ENCODE measurements at regions not wholly inside any gene's neighbourhood (a gene's known extent, or its start where the extent isn't known, plus 50 kb on each side); places are given as distances from the start of the nearest gene placed in this dataset.

DNA sequence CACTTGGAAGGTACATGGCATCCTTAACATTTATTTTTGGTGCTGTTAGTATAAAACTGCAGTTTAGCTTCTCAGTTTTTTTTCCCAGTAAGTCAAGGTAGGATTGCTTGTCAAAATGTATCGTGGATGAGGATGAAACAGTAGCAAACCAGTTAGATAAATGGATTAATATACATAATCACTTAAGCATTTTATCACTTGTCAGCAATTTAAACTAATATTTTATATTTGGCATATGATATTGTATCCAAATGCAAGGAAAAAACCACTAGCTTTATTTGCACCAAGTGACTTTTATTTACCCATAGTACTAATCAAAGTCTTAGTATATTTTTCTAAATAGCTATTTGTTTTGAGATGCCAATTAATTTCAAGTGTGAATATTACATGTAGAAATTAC, 137.7 kb upstream of the XIRP2 start:
- in situ Hi-C loops (cut with MboI) = no loop called here
- ATAC-seq = no peak
- intact Hi-C loops (cut with micrococcal nuclease) = no loop called here

More for the DNA sequence above, 137.7 kb upstream of the XIRP2 start:
- no peaks in the 10 kb centered on the region for H3K36me3 ChIP-seq (ENCODE audit: control insufficient read depth, insufficient read depth, low read length)
- no peaks in the 10 kb centered on the region for H3K9me3 ChIP-seq (replicated peaks; ENCODE audit: control insufficient read depth, insufficient read depth, low read depth, low read length)
- ChIA-PET POLR2A (interaction anchor here (0.5 kb wide), 1 partner anchor 53 kb away, joined by 3 read pairs; no protein-coding TSS in a partner anchor), CTCF (ENCODE audit: low intra/inter-chr PET ratio) (no interaction called here)
- TF ChIP-seq, protein P1, sequence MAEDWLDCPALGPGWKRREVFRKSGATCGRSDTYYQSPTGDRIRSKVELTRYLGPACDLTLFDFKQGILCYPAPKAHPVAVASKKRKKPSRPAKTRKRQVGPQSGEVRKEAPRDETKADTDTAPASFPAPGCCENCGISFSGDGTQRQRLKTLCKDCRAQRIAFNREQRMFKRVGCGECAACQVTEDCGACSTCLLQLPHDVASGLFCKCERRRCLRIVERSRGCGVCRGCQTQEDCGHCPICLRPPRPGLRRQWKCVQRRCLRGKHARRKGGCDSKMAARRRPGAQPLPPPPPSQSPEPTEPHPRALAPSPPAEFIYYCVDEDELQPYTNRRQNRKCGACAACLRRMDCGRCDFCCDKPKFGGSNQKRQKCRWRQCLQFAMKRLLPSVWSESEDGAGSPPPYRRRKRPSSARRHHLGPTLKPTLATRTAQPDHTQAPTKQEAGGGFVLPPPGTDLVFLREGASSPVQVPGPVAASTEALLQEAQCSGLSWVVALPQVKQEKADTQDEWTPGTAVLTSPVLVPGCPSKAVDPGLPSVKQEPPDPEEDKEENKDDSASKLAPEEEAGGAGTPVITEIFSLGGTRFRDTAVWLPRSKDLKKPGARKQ (CRISPR knock-in tag; IDR thresholded peaks at IDR 0.05) = no peak
- no peak for TF ChIP-seq ZNF76 (CRISPR knock-in tag; IDR thresholded peaks at IDR 0.05; ENCODE audit: borderline replicate concordance)
- no peak for TF ChIP-seq PTBP1 (IDR thresholded peaks at IDR 0.05; ENCODE audit: low read depth, low read length)
- TF ChIP-seq CHD2 (IDR thresholded peaks at IDR 0.05; ENCODE audit: low read depth, low read length) = no peak
- TF ChIP-seq MAFK (IDR thresholded peaks at IDR 0.05; ENCODE audit: low read length) = peak; percentile 31; the same call in 1 of the 2 replicates
- TF ChIP-seq MAFF (IDR thresholded peaks at IDR 0.05; ENCODE audit: low read length) = peak; percentile 37
- peak; percentile 31; the same call in 1 of the 2 replicates for TF ChIP-seq C11orf30 (IDR thresholded peaks at IDR 0.05; ENCODE audit: low read depth)
- TF ChIP-seq ZNF316 (IDR thresholded peaks at IDR 0.05) = peak; percentile 74
- no peak for TF ChIP-seq FOXM1 (IDR thresholded peaks at IDR 0.05; ENCODE audit: low read depth)
- TF ChIP-seq FOXM1 (CRISPR knock-in tag; IDR thresholded peaks at IDR 0.05; ENCODE audit: low read depth) = no peak
- TF ChIP-seq MAFG (tag; conservative IDR thresholded peaks at IDR 0.05) = peak; percentile 47
- TF ChIP-seq POU5F1 (IDR thresholded peaks at IDR 0.05; ENCODE audit: borderline replicate concordance, low read depth, low read length, partially characterized antibody) = no peak
- H3K4me2 ChIP-seq (ENCODE audit: insufficient read depth, low read length) = no peak overlapping the region
- no peaks in the 10 kb centered on the region for H3K27me3 ChIP-seq (ENCODE audit: control insufficient read depth in 2 of 2, insufficient read depth in 2 of 2, low read length in 2 of 2)
- FAIRE-seq (no peak), DNase-seq (ENCODE audit: extremely low read depth in 1 of 4, low spot score in 3 of 4) (no peak)
- H2AFZ ChIP-seq (ENCODE audit: low read depth, low read length) = no peak overlapping the region
- H3K4me1 ChIP-seq (replicated peaks in 1 of 2; ENCODE audit: control insufficient read depth in 2 of 2, insufficient read depth in 2 of 2, low read length in 2 of 2) = no peaks in the 10 kb centered on the region
- no peak overlapping the region for H3K4me3 ChIP-seq
- no peaks in the 10 kb centered on the region for H3K9me1 ChIP-seq (ENCODE audit: control insufficient read depth, insufficient read depth, low read length)
- no peaks in the 10 kb centered on the region for H3K79me2 ChIP-seq (ENCODE audit: control insufficient read depth, insufficient read depth, low read length)
- H3K9ac ChIP-seq (ENCODE audit: insufficient read depth in 1 of 2, low read depth in 2 of 2, low read length in 2 of 2) = no peak overlapping the region
- H4K20me1 ChIP-seq (replicated peaks; ENCODE audit: control insufficient read depth, insufficient read depth, low read length) = no peaks in the 10 kb centered on the region
- 0% methylated on average over 1 of the region's 1 CpG for WGBS (ENCODE audit: insufficient coverage, low coverage, missing lambda C conversion rate)
- no peak overlapping the region for H3K27ac ChIP-seq (ENCODE audit: extremely low read depth, low read depth, low read length)
- no TSS peak for BruUV-seq (replicated peaks)

Measured in K562 (cell line).